Fibroblast of gingiva (primary cell): ENCODE measurements at regions not wholly inside any gene's neighbourhood (a gene's known extent, or its start where the extent isn't known, plus 50 kb on each side); places are given as distances from the start of the nearest gene placed in this dataset.

Experiments
- DNase-seq: peaks from one replicate; pipeline ENCODE4 v3.0.0-alpha.2; 2011; ENCODE audit warnings: low read depth

GRCh38 chr2:173590276-173590861 lies 235.7 kb downstream of the CDCA7 start:
- peak; percentile 94 for DNase-seq

DNA sequence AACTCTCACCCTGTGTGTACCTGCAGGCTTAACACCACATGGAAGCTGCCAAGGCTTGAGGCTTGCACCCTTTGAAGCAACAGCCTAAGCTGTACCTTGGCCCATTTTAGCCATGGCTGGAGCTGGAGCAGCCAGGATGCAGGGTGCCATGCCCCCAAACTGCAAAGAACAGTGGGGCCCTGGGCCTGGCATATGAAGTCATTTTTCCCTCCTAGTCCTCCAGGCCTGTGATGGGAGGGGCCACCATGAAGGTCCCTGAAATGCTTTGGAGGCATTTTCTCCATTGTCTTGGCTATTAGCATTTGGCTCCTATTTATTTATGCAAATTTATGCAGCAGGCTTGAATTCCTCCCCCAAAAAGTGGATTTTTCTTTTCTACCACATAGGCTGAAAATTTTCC lies 238.4 kb downstream of the CDCA7 start:
- no peak for DNase-seq

- no peak for DNase-seq
Observed at GRCh38 chr2:173596244-173596643, 241.6 kb downstream of the CDCA7 start.

- no peak for DNase-seq
Observed at GRCh38 chr2:173598525-173598924, 243.9 kb downstream of the CDCA7 start.

DNA sequence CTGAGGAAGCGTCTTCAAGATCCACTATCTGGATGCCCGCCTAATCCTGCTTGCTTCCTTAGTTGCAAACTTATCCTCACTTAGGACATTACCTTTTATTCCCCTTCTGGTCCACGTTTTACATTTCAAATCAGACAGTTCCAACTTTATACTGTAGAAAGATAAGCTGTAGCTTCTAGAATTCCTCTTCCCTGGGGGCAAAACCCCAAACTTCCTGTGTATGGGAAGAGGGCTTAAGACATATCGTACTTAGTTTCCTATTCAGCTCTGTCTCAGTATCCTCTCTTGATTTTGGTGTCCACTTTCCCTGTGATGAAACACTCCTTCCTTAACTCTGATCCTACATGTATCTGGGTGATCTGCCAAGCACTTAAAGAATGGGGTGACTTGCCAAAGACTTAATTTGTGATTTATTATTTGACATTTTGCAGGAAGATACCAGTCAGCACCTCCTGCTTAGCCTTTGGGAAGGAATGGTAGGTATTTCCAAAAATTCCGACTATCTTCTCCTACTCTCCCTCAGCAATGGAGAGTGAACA lies 245.2 kb downstream of the CDCA7 start:
- no peak for DNase-seq

- no peak for DNase-seq
Observed at GRCh38 chr2:173602153-173602795, 247.6 kb downstream of the CDCA7 start.

DNA sequence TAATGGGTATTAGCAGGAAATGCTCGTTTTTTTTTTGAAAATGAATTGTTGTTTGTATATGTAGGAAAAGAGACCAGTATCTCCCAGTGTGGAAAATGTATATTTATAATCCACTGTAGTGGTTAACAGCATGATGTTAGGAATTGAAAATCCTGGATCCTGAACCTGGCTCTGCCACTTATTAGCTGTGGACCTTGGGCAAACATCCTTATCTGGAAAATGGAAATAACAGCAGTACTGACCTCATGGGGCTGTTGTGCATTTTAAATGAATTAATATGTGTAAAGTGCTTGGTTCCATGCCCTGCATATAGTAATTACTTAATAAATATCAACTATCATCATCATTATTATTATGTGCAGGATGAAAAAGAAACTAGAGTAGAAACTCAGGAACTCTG lies 251.3 kb downstream of the CDCA7 start:
- no peak for DNase-seq

DNA sequence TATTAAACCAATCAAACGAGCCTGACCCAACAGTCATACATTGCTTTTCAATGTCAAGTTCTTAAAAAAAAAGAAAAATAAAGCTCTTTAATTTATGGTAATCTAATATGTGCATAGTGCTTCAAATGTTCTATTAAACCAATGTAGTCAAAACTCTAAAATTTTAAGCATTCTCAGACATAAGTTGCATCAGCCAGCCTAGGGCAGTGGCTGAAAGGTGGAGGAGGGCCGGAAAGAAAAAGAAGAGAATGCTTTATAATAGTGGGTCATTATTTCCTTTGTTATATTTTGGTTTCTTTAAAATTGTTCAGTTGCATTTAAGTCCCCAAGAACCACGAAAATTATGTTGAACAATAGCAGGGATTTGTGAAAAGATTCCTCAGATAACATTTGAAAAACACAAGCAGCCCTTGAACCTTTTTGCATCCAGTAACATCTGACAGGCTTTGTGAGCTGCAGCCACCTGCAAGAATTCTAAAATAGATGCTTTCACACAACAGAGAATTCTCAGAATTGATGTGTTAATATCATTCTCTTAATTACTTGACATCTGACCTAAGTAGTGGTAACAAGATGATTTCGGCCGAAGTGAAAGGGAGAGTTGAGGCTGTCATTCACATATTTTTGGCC lies 252.1 kb downstream of the CDCA7 start:
- DNase-seq = no peak

- no peak for DNase-seq
Observed at GRCh38 chr2:173607606-173608311, 253.1 kb downstream of the CDCA7 start.

DNA sequence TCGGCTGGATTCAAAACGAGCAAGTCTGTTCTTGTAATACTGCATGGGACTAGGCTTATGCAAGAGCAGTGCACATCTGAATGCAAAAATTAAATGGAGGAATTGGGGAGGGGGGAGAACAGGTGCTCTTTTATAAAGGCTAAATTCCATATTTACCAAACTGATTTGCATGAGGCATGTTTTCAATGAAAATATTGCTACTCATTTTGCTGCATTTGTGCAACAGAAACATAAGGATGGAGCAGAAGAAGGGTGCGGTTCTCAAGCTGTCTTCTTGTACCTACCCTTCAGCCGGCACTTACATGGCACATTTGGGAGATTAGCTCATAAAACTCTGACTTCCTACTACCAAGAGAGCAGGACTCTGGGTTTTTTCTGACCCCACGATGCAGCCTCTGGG lies 256.4 kb downstream of the CDCA7 start:
- no peak for DNase-seq

GRCh38 chr2:173612354-173612753 lies 257.7 kb downstream of the CDCA7 start:
- DNase-seq = no peak

- no peak for DNase-seq
Observed at GRCh38 chr2:173613386-173613785, 258.7 kb downstream of the CDCA7 start.

DNA sequence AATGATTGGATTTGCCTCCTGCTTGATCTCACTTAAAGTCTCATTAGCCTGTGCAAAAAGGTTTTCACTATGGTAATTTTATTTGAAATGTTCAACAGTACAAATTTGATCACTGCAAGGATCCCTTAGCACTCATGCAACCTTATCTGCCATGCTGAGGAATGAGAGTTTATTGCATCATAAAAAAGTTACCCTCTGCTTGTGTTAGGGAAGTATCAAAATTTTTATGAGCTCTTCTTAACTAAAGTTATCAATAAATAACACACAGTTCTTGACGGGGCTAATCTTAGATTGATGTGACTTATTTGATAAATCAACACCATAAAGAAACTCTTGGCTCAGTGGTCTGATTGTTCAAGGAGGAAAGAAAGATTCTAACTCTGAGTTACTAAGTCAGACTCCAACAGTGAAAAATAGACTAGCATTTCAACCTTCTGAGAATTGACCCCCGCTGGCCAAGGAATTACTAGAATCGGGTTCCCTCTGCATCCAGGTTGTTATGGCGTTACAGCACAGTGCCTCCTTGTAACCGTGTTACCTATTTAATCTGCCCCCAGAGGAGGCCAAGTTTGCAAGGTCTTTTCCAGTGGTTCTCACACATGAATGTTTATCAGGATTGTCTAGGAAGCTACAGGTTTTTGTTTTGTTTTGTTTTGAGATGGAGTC lies 259.7 kb downstream of the CDCA7 start:
- no peak for DNase-seq

DNA sequence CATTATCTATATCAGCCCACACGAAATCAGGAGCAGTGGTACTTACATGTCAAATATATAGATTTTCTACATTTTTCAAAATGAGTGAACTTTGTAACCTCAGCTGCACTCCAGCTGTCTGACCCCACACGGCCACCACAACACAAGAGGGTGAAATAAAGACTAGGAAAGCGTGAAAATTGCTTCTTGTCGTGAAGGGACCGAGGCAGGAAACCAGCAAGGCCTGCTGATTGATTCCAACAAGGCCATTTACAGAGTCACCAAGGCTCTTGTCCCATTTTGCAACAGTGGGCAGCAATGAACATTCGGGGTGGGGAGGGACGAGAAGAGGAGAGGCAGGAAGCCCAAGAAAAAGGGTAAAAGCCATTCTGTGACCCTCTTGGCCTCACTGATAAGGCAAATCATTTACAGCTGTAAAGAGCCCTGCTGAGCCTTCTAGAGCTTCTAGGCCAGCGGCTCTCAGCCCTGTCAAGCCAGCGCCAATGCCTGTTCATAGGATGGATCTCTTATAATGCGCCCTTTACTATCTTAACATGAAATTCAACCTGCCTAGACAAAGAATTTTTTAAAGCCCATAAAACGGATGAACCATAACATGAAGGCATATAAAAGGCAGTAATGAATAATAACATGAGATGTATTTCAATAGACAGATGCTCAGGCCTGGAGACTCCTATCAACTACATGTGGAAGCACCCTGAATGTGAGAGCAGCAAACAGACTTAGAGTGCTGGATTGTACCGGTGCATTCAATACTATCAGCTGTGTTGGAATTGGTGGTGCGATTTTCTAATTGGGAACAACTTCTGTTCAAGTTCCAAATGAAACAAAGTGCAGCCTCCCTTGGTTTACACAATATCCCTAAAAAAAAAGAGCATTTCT lies 269.0 kb downstream of the CDCA7 start:
- DNase-seq = no peak

DNA sequence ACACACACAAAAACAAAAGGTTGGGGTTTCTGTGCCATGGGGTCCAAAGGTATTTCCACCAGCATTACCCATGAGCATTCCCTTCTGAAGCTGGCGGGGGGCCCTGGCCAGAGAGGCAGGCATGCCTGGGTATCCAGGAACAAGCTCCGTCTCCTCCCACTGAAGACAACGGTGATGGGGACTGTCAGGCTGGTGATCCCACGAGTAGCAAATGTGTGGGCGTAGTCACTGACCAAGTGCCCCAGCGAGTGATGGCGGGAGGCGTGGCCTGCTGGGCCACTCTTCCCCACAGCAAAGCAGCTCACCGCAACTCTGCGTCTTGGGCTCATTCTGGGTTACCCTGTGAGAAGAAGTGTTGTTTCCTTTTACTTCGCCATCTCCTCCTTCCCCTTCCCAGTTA lies 270.6 kb downstream of the CDCA7 start:
- DNase-seq = no peak

GRCh38 chr2:173629076-173629475 lies 274.4 kb downstream of the CDCA7 start:
- DNase-seq = no peak

- no peak for DNase-seq
Observed at GRCh38 chr2:173630425-173631126, 275.9 kb downstream of the CDCA7 start.

DNA sequence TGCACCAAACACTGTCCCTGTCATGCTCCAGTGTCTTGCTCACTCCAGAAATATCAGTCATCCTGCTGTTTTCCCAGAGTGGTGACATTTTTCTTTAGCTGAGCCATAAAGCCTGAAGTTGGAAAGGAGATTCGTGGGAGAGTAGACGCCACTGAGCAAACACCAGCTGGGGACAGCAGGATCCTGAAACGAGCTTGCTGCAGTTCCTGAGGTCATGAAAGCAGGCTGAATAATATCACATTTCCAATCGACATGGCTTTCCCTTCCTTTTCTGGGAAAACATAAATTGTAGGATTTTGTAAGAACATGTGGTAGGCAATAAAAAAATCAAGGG lies 276.4 kb downstream of the CDCA7 start:
- peak; percentile 42 for DNase-seq

DNA sequence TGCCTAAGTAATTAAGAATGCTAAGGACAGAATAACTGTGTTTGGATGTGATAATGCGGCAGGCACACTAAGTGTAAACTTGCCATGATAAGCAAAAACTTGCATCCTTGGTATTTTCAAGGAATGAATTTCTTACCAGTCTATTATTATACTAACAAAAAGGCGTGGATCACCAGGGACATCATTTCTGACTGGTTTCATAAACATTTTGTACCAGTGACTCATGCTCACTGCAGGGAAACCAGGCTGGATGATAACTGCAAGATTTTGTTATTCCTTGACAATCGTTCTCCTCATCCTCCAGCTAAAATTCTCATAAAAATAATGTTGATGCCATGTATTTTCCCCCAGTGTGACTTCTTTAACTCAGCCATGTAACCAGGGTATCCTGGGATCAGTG lies 289.5 kb downstream of the CDCA7 start:
- peak; percentile 58 for DNase-seq

- peak; percentile 78 for DNase-seq
Observed at GRCh38 chr2:173647681-173648311, 293.1 kb downstream of the CDCA7 start.
